Endothelial cell of umbilical vein (primary cell): ENCODE measurements at regions not wholly inside any gene's neighbourhood (a gene's known extent, or its start where the extent isn't known, plus 50 kb on each side); places are given as distances from the start of the nearest gene placed in this dataset.

Source experiments
- BruUV-seq: library from RNA; stranded (reverse); fragments of 400-500 nt; replicated peaks from 2 replicates; lab custom pipeline; 2021; lab: Mats Ljungman, UMichigan
- CTCF ChIA-PET: fragments of 300-600, 350-600 bp; sonication (Branson Sonifier 250); formaldehyde crosslinking; loops from one replicate; lab custom pipeline; 2021; ENCODE audit warnings: antibody characterized with exemption, inconsistent platforms; lab: Charles Lee
- POLR2A ChIA-PET: fragments of 300-600, 350-600 bp; sonication (Branson Sonifier 250); formaldehyde crosslinking; loops from one replicate; lab custom pipeline; 2021; ENCODE audit warnings: antibody characterized with exemption, inconsistent platforms; lab: Charles Lee
- DNase-seq: peaks from one replicate; pipeline ENCODE4 v3.0.0-alpha.2; 2011; ENCODE audit warnings: low read depth, low spot score
- FAIRE-seq: peaks from 2 replicates; lab custom pipeline; 2011; peaks lifted over from hg19 to GRCh38; lab: Jason Lieb, UNC
- H2AFZ ChIP-seq: 2 replicates; pipeline ENCODE4 v1.6.0; 2012; ENCODE audit warnings: low read depth, low read length, control low read depth, inconsistent platforms
- H3K27ac ChIP-seq: 2 replicates; pipeline ENCODE4 v1.5.1; 2011; ENCODE audit warnings: low read depth, mild to moderate bottlenecking, control low read depth, low read length, moderate library complexity; ENCODE audit not compliant: insufficient read depth
- H3K27me3 ChIP-seq, 2 experiments: 2 replicates each; pipeline versions ENCODE4 v1.6.0 to v1.6.1; 2011; ENCODE audit warnings: low read length in 2 of 2, mixed read lengths in 1 of 2; ENCODE audit not compliant: control insufficient read depth in 2 of 2, insufficient read depth in 2 of 2
- H3K36me3 ChIP-seq, 2 experiments: 2 replicates in 1 of 2; 3 replicates in 1 of 2; pipeline ENCODE4 v1.5.1; 2011; ENCODE audit warnings: low read length in 2 of 2, mild to moderate bottlenecking in 1 of 2, moderate library complexity in 1 of 2; ENCODE audit not compliant: control insufficient read depth in 2 of 2, insufficient read depth in 2 of 2; ENCODE audit errors: extremely low read depth in 1 of 2
- H3K4me1 ChIP-seq: 3 replicates; pipeline ENCODE4 v1.5.1; 2011; ENCODE audit warnings: mild to moderate bottlenecking, low read length; ENCODE audit not compliant: control insufficient read depth, insufficient read depth; ENCODE audit errors: extremely low read depth
- H3K4me2 ChIP-seq: 2 replicates; pipeline ENCODE4 v1.6.1; 2011; ENCODE audit warnings: low read length, control low read depth, mixed read lengths; ENCODE audit not compliant: insufficient read depth
- H3K4me3 ChIP-seq, 3 experiments: fragments of 200-600 bp in 1 of 3; sonication (generic), shearing (Covaris generic) in 1 of 3; replicated peaks in 1 of 3; 2 replicates each; pipeline ENCODE4 v1.5.1; 2011 to 2016; ENCODE audit warnings: control low read depth in 3 of 3, low read length in 3 of 3, mild to moderate bottlenecking in 2 of 3, inconsistent platforms in 1 of 3, low read depth in 1 of 3, moderate library complexity in 1 of 3; ENCODE audit not compliant: insufficient read depth in 1 of 3
- H3K79me2 ChIP-seq: 2 replicates; pipeline ENCODE4 v1.6.0; 2012; ENCODE audit warnings: low read length, inconsistent platforms; ENCODE audit not compliant: control insufficient read depth, insufficient read depth
- H3K9ac ChIP-seq: replicated peaks from 2 replicates; pipeline ENCODE3; 2011; ENCODE audit warnings: low read length, control low read depth; ENCODE audit not compliant: insufficient read depth; ENCODE audit errors: extremely low read depth
- H3K9me1 ChIP-seq: replicated peaks from 3 replicates; pipeline ENCODE4 v1.6.0; 2011; ENCODE audit warnings: mild to moderate bottlenecking, low read length; ENCODE audit not compliant: control insufficient read depth, insufficient read depth; ENCODE audit errors: extremely low read depth
- H3K9me3 ChIP-seq: replicated peaks from 2 replicates; pipeline ENCODE4 v1.5.1; 2012; ENCODE audit warnings: low read length, inconsistent platforms; ENCODE audit not compliant: control insufficient read depth, insufficient read depth
- H4K20me1 ChIP-seq: replicated peaks from 2 replicates; pipeline ENCODE3; 2011; ENCODE audit warnings: mild to moderate bottlenecking, low read length; ENCODE audit not compliant: control insufficient read depth, insufficient read depth; ENCODE audit errors: extremely low read depth
- EZH2 ChIP-seq: IDR thresholded peaks from 2 replicates; pipeline ENCODE4 v1.6.1; 2012; ENCODE audit warnings: borderline replicate concordance, low read depth, mild to moderate bottlenecking, moderate library complexity, low read length, inconsistent platforms; ENCODE audit not compliant: severe bottlenecking
- FOS ChIP-seq: IDR thresholded peaks from 2 replicates; pipeline ENCODE4 v1.6.1; 2011; ENCODE audit warnings: mild to moderate bottlenecking, low read length, moderate library complexity, borderline replicate concordance; ENCODE audit not compliant: insufficient read depth
- GATA2 ChIP-seq: IDR thresholded peaks from 2 replicates; pipeline ENCODE4 v1.7.0; 2011; ENCODE audit warnings: low read depth, mild to moderate bottlenecking, moderate library complexity, mixed read lengths, low read length; ENCODE audit not compliant: insufficient read length, insufficient read depth
- JUN ChIP-seq: IDR thresholded peaks from 2 replicates; pipeline ENCODE4 v1.6.1; 2011; ENCODE audit warnings: borderline replicate concordance, low read depth; ENCODE audit not compliant: insufficient read length, insufficient read depth
- MYC ChIP-seq: IDR thresholded peaks from one replicate; pipeline ENCODE4 v1.6.1; 2011; ENCODE audit warnings: mild to moderate bottlenecking, low read depth, low read length
- POLR2A ChIP-seq: IDR thresholded peaks from 2 replicates; pipeline ENCODE4 v1.6.1; 2012; ENCODE audit warnings: low read depth, mild to moderate bottlenecking, control low read depth, low read length
- POLR2AphosphoS5 ChIP-seq: IDR thresholded peaks from 2 replicates; pipeline ENCODE4 v1.6.1; 2012; ENCODE audit warnings: low read depth, mild to moderate bottlenecking, control low read depth, low read length, moderate library complexity; ENCODE audit not compliant: insufficient read depth
- dilution Hi-C: fragments of 300-500 bp; cut with MboI; formaldehyde crosslinking; loops from one replicate; pipeline ENCODE4 v1.15.0; 2019; ENCODE audit warnings: low sequenced_read_pairs; ENCODE audit not compliant: extremely low pct_ligation_motif_present
- intact Hi-C: fragments of 100-400 bp; cut with micrococcal nuclease; formaldehyde crosslinking; loops from one replicate; pipeline ENCODE4 v1.10.0; 2022
- TF ChIP-seq, protein P1 (sequence below): IDR thresholded peaks from 2 replicates; pipeline ENCODE4 v1.6.1; 2011; ENCODE audit not compliant: insufficient read depth, insufficient read length
- TF ChIP-seq, protein P2 (sequence below), 2 donors: IDR thresholded peaks; 1 replicate in 1 of 2; 2 replicates in 1 of 2; pipeline ENCODE4 v1.5.1; 2011; ENCODE audit warnings: low read length in 2 of 2, mild to moderate bottlenecking in 2 of 2, moderate library complexity in 2 of 2, control low read depth in 1 of 2, inconsistent platforms in 1 of 2, low read depth in 1 of 2; ENCODE audit not compliant: insufficient read depth in 1 of 2; ENCODE audit errors: extremely low read depth in 1 of 2

DNA sequence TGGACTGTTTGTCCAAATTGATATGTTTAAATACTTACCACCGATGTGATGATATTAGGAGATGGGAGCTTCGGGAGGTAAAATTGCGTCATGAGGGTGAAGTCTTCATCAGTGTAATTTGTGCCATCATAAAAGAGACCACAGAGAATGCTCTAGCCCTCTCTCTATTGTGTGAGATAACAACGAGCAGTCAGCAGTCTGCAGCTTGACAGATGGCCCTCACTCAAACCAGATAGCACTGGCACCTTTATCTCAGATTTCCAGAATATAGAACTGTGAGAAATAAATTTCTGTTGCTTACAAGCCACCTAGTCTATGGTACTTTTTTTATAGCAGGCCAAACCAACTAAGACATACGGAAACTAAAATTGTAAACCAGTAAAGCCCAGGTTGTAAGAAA, 1718.9 kb upstream of the MIR17HG start:
- no peak for TF ChIP-seq GATA2
- no peak for TF ChIP-seq POLR2AphosphoS5
- no peak for TF ChIP-seq EZH2
- TF ChIP-seq, protein P1, sequence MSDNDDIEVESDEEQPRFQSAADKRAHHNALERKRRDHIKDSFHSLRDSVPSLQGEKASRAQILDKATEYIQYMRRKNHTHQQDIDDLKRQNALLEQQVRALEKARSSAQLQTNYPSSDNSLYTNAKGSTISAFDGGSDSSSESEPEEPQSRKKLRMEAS, result no peak
- no peak for TF ChIP-seq MYC
- TF ChIP-seq POLR2A, result no peak
- Histone ChIP-seq H4K20me1 (no peaks in the 10 kb centered on the region), H3K9ac (no peak overlapping the region), H3K79me2 (no peaks in the 10 kb centered on the region), H3K36me3 (no peaks in the 10 kb centered on the region), H3K9me1 (no peaks in the 10 kb centered on the region), H2AFZ (no peak overlapping the region), H3K4me2 (no peak overlapping the region), H3K4me1 (no peaks in the 10 kb centered on the region), H3K4me3 (no peak overlapping the region), H3K27ac (no peak overlapping the region), H3K27me3 (no peaks in the 10 kb centered on the region), H3K9me3 (no peaks in the 10 kb centered on the region)
- ChIA-PET POLR2A (no interaction called here), CTCF (interaction anchor here (1.0 kb wide), 1 partner anchor 12 kb away, joined by 3 read pairs; no protein-coding TSS in a partner anchor)
- intact Hi-C loops (no loop called here), dilution Hi-C loops (no loop called here)
- BruUV-seq, result no TSS peak
- no peak for FAIRE-seq
- DNase-seq, result no peak

DNA sequence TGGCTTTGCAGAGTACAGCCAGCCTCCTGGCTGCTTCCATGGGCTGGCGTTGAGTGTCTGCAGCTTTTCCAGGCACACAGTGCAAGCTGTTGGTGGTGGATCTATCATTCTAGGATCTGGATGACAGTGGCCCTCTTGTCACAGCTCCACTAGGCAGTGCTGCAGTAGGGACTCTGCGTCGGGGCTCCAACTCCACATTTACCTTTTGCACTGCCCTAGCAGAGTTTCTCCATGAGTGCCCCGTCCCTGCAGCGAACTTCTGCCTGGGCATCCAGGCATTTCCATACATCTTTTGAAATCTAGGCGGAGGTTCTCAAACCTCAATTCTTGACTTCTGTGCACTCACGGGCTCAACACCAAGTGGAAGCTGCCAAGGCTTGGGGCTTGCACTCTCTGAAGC, 1697.3 kb upstream of the MIR17HG start:
- no peak overlapping the region for H2AFZ ChIP-seq
- no peak overlapping the region for H3K4me3 ChIP-seq
- intact Hi-C loops, result no loop called here
- no peak overlapping the region for H3K4me2 ChIP-seq
- H3K79me2 ChIP-seq, result no peaks in the 10 kb centered on the region
- H3K27me3 ChIP-seq, result no peaks in the 10 kb centered on the region
- H3K9me1 ChIP-seq, result no peaks in the 10 kb centered on the region
- FAIRE-seq, result no peak
- no peak for TF ChIP-seq POLR2A
- TF ChIP-seq GATA2, result no peak
- no peak for TF ChIP-seq JUN
- TF ChIP-seq, protein P1, result no peak
- TF ChIP-seq, protein P2, sequence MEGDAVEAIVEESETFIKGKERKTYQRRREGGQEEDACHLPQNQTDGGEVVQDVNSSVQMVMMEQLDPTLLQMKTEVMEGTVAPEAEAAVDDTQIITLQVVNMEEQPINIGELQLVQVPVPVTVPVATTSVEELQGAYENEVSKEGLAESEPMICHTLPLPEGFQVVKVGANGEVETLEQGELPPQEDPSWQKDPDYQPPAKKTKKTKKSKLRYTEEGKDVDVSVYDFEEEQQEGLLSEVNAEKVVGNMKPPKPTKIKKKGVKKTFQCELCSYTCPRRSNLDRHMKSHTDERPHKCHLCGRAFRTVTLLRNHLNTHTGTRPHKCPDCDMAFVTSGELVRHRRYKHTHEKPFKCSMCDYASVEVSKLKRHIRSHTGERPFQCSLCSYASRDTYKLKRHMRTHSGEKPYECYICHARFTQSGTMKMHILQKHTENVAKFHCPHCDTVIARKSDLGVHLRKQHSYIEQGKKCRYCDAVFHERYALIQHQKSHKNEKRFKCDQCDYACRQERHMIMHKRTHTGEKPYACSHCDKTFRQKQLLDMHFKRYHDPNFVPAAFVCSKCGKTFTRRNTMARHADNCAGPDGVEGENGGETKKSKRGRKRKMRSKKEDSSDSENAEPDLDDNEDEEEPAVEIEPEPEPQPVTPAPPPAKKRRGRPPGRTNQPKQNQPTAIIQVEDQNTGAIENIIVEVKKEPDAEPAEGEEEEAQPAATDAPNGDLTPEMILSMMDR (IDR thresholded peaks at IDR 0.05; ENCODE audit: extremely low read depth in 1 of 2, insufficient read depth in 1 of 2, low read depth in 1 of 2, low read length in 2 of 2), result no peak
- no peak for TF ChIP-seq EZH2
- no peak for TF ChIP-seq POLR2AphosphoS5
- TF ChIP-seq MYC, result no peak
- TF ChIP-seq FOS, result no peak
- no peak overlapping the region for H3K9ac ChIP-seq
- DNase-seq, result no peak
- BruUV-seq, result no TSS peak
- no peaks in the 10 kb centered on the region for H3K36me3 ChIP-seq
- peaks cover 2% of the 10 kb centered on the region for H3K9me3 ChIP-seq
- H3K4me1 ChIP-seq, result no peaks in the 10 kb centered on the region
- dilution Hi-C loops, result no loop called here
- no peaks in the 10 kb centered on the region for H4K20me1 ChIP-seq
- POLR2A ChIA-PET, result no interaction called here
- no peak overlapping the region for H3K27ac ChIP-seq
- CTCF ChIA-PET, result no interaction called here
